GM12878 (cell line): ENCODE measurements at regions not wholly inside any gene's neighbourhood (a gene's known extent, or its start where the extent isn't known, plus 50 kb on each side); places are given as distances from the start of the nearest gene placed in this dataset.

ENCODE experiments used
- ATF3 ChIP-seq: IDR thresholded peaks from 2 replicates; pipeline ENCODE4 v1.6.1; 2011; ENCODE audit warnings: low read depth, mild to moderate bottlenecking, low read length, moderate library complexity, borderline replicate concordance; ENCODE audit errors: extremely low read depth
- BCL3 ChIP-seq: IDR thresholded peaks from 2 replicates; pipeline ENCODE4 v1.6.1; 2011; ENCODE audit warnings: borderline replicate concordance, low read depth, mild to moderate bottlenecking, moderate library complexity, low read length; ENCODE audit not compliant: insufficient read depth, poor library complexity, severe bottlenecking
- CBFB ChIP-seq: IDR thresholded peaks from 2 replicates; pipeline ENCODE4 v1.6.1; 2016; ENCODE audit warnings: antibody characterized with exemption, low read depth
- CREB1 ChIP-seq: IDR thresholded peaks from 2 replicates; pipeline ENCODE4 v1.6.1; 2012; ENCODE audit warnings: low read depth, mild to moderate bottlenecking, inconsistent platforms
- CTCF ChIP-seq, 3 experiments: IDR thresholded peaks in 2 of 3; conservative IDR thresholded peaks in 1 of 3; 2 replicates each; pipeline ENCODE4 v1.5.1; 2011; ENCODE audit warnings: low read depth in 3 of 3, low read length in 3 of 3, mild to moderate bottlenecking in 3 of 3, control low read depth in 2 of 3, moderate library complexity in 2 of 3, inconsistent platforms in 1 of 3, mixed read lengths in 1 of 3; ENCODE audit not compliant: control insufficient read depth in 2 of 3, insufficient read depth in 1 of 3; ENCODE audit errors: extremely low read depth in 1 of 3
- E2F8 ChIP-seq: fragments of 450-650 bp; IDR thresholded peaks from 2 replicates; pipeline ENCODE4 v1.6.1; 2018; ENCODE audit warnings: mild to moderate bottlenecking, low read depth, moderate library complexity; ENCODE audit not compliant: partially characterized antibody
- FOXK2 ChIP-seq: fragments of 450-650 bp; IDR thresholded peaks from 2 replicates; pipeline ENCODE4 v1.6.1; 2017; ENCODE audit warnings: mild to moderate bottlenecking, moderate library complexity
- HDAC6 ChIP-seq: fragments of 200-600 bp; sonication (generic); IDR thresholded peaks from one replicate; pipeline ENCODE4 v1.8.0; 2017; ENCODE audit warnings: antibody characterized with exemption; ENCODE audit not compliant: unreplicated experiment
- POLR2A ChIP-seq: IDR thresholded peaks from 2 replicates; pipeline ENCODE4 v1.6.1; 2011; ENCODE audit warnings: low read depth, mild to moderate bottlenecking, low read length
- POLR2AphosphoS5 ChIP-seq: IDR thresholded peaks from 2 replicates; pipeline ENCODE4 v1.6.1; 2011; ENCODE audit warnings: mild to moderate bottlenecking, low read length, inconsistent platforms
- RAD21 ChIP-seq: IDR thresholded peaks from 2 replicates; pipeline ENCODE4 v1.6.1; 2011; ENCODE audit warnings: mild to moderate bottlenecking, low read depth, low read length, moderate library complexity; ENCODE audit not compliant: insufficient read depth
- SMC3 ChIP-seq: IDR thresholded peaks from 2 replicates; pipeline ENCODE4 v1.6.1; 2011; ENCODE audit warnings: low read length, improper control_type of control experiment, borderline replicate concordance
- TARDBP ChIP-seq: IDR thresholded peaks from 2 replicates; pipeline ENCODE4 v1.6.1; 2016; ENCODE audit warnings: borderline replicate concordance

GRCh38 chr13:21901336-21901735, 230.5 kb downstream of the FGF9 start:
- TF ChIP-seq TARDBP, result no peak
- no peak for TF ChIP-seq POLR2AphosphoS5
- no peak for TF ChIP-seq CTCF (IDR thresholded peaks at IDR 0.05 in 2 of 3, conservative IDR thresholded peaks at IDR 0.05 in 1 of 3; ENCODE audit: control insufficient read depth in 2 of 3, extremely low read depth in 1 of 3, insufficient read depth in 1 of 3, low read depth in 3 of 3, low read length in 3 of 3)
- no peak for TF ChIP-seq POLR2A
- no peak for TF ChIP-seq CBFB
- TF ChIP-seq SMC3, result no peak
- no peak for TF ChIP-seq BCL3
- TF ChIP-seq FOXK2, result no peak
- TF ChIP-seq RAD21, result no peak
- no peak for TF ChIP-seq ATF3
- TF ChIP-seq CREB1, result no peak
- no peak for TF ChIP-seq E2F8
- TF ChIP-seq HDAC6, result no peak
